H1 (cell line): ENCODE measurements at regions not wholly inside any gene's neighbourhood (a gene's known extent, or its start where the extent isn't known, plus 50 kb on each side); places are given as distances from the start of the nearest gene placed in this dataset.

Experiments
- CTCF ChIA-PET: fragments of 300-600 bp; sonication (Branson Sonifier 250); formaldehyde crosslinking; loops from one replicate; lab custom pipeline; 2021; ENCODE audit not compliant: partially characterized antibody; lab: Charles Lee
- POLR2A ChIA-PET: fragments of 300-600 bp; sonication (Branson Sonifier 250); formaldehyde crosslinking; loops from one replicate; lab custom pipeline; 2021; ENCODE audit warnings: inconsistent platforms; ENCODE audit not compliant: partially characterized antibody; lab: Charles Lee
- DNase-seq, 2 experiments: peaks; one replicate each; pipeline versions ENCODE4 v3.0.0 to v3.0.0-alpha.2; 2010 to 2022; ENCODE audit warnings: low spot score in 2 of 2, low read depth in 1 of 2, mixed read lengths in 1 of 2
- FAIRE-seq: peaks from 2 replicates; lab custom pipeline; 2011; peaks lifted over from hg19 to GRCh38; lab: Jason Lieb, UNC
- H2AFZ ChIP-seq: 2 replicates; pipeline ENCODE4 v1.8.1; 2012; ENCODE audit warnings: low read length, inconsistent platforms
- H2AK5ac ChIP-seq: 2 replicates; pipeline ENCODE4 v1.6.1; 2013; ENCODE audit warnings: low read depth, low read length
- H2BK120ac ChIP-seq: replicated peaks from 2 replicates; pipeline ENCODE3; 2013; ENCODE audit warnings: low read depth, low read length, inconsistent platforms
- H2BK12ac ChIP-seq: 2 replicates; pipeline ENCODE4 v1.6.1; 2013; ENCODE audit warnings: low read depth, low read length
- H2BK15ac ChIP-seq: 2 replicates; pipeline ENCODE4 v1.6.1; 2013; ENCODE audit warnings: low read length
- H2BK20ac ChIP-seq: 2 replicates; pipeline ENCODE4 v1.6.1; 2013; ENCODE audit warnings: low read length
- H2BK5ac ChIP-seq: 2 replicates; pipeline ENCODE4 v1.6.1; 2013; ENCODE audit warnings: low read depth, low read length
- H3K14ac ChIP-seq: 2 replicates; pipeline ENCODE4 v1.6.1; 2013; ENCODE audit warnings: inconsistent platforms; ENCODE audit not compliant: insufficient read length
- H3K18ac ChIP-seq: 2 replicates; pipeline ENCODE4 v1.6.1; 2013; ENCODE audit warnings: low read length; ENCODE audit errors: extremely low read depth
- H3K23ac ChIP-seq: 2 replicates; pipeline ENCODE4 v1.6.1; 2013; ENCODE audit warnings: inconsistent platforms; ENCODE audit not compliant: insufficient read length
- H3K23me2 ChIP-seq: 2 replicates; pipeline ENCODE4 v1.6.1; 2013; ENCODE audit warnings: low read depth, low read length
- H3K27ac ChIP-seq: 2 replicates; pipeline ENCODE4 v1.6.1; 2011; ENCODE audit warnings: low read depth, low read length, inconsistent platforms
- H3K27me3 ChIP-seq, 4 experiments: replicated peaks in 1 of 4; 1 replicate in 1 of 4; 2 replicates in 3 of 4; pipeline versions ENCODE4 v1.6.1 to v1.8.1; 2011 to 2013; ENCODE audit warnings: low read length in 3 of 4, mild to moderate bottlenecking in 3 of 4, inconsistent platforms in 2 of 4, mixed read lengths in 2 of 4, moderate library complexity in 1 of 4; ENCODE audit not compliant: control insufficient read depth in 3 of 4, insufficient read depth in 3 of 4; ENCODE audit errors: extremely low read depth in 1 of 4
- H3K36me3 ChIP-seq, 4 experiments: 2 replicates each; pipeline versions ENCODE4 v1.6.1 to v1.8.1; 2011 to 2013; ENCODE audit warnings: mild to moderate bottlenecking in 4 of 4, low read length in 3 of 4, moderate library complexity in 2 of 4, control low read depth in 1 of 4, inconsistent platforms in 1 of 4; ENCODE audit not compliant: insufficient read depth in 4 of 4, control insufficient read depth in 2 of 4
- H3K4ac ChIP-seq: replicated peaks from 2 replicates; pipeline ENCODE3; 2013; ENCODE audit warnings: low read length, low read depth, mixed read lengths, inconsistent platforms; ENCODE audit not compliant: insufficient read length
- H3K4me1 ChIP-seq, 4 experiments: replicated peaks in 1 of 4; 1 replicate in 1 of 4; 2 replicates in 3 of 4; pipeline versions ENCODE4 v1.6.1 to v1.8.1; 2011 to 2013; ENCODE audit warnings: low read length in 3 of 4, inconsistent platforms in 2 of 4, mixed read lengths in 1 of 4; ENCODE audit not compliant: insufficient read depth in 4 of 4, control insufficient read depth in 3 of 4
- H3K4me2 ChIP-seq, 2 experiments: 2 replicates each; pipeline versions ENCODE4 v1.6.1 to v1.8.1; 2011 to 2013; ENCODE audit warnings: low read depth in 2 of 2, low read length in 2 of 2, control low read depth in 1 of 2, inconsistent platforms in 1 of 2, mild to moderate bottlenecking in 1 of 2; ENCODE audit not compliant: insufficient read depth in 1 of 2
- H3K4me3 ChIP-seq, 4 experiments: fragments of 200-600, 300-600 bp in 1 of 4; sonication (generic), shearing (Covaris generic), sonication (Bioruptor Twin) in 1 of 4; 2 replicates each; pipeline versions ENCODE4 v1.5.1 to v1.8.1; 2011 to 2016; ENCODE audit warnings: low read length in 4 of 4, low read depth in 3 of 4, control low read depth in 2 of 4, inconsistent platforms in 2 of 4, mild to moderate bottlenecking in 2 of 4, mixed read lengths in 1 of 4, moderate library complexity in 1 of 4; ENCODE audit not compliant: insufficient read depth in 2 of 4; ENCODE audit errors: extremely low read depth in 1 of 4
- H3K56ac ChIP-seq: replicated peaks from 2 replicates; pipeline ENCODE3; 2013; ENCODE audit warnings: low read depth, mild to moderate bottlenecking, mixed read lengths, low read length, inconsistent platforms; ENCODE audit not compliant: insufficient read length
- H3K79me1 ChIP-seq: 2 replicates; pipeline ENCODE4 v1.6.1; 2013; ENCODE audit warnings: low read depth, low read length, control low read depth
- H3K79me2 ChIP-seq, 2 experiments: 2 replicates each; pipeline versions ENCODE4 v1.6.1 to v1.8.1; 2012 to 2013; ENCODE audit warnings: low read length in 2 of 2, mild to moderate bottlenecking in 2 of 2, inconsistent platforms in 1 of 2; ENCODE audit not compliant: insufficient read depth in 2 of 2, control insufficient read depth in 1 of 2
- H3K9ac ChIP-seq, 4 experiments: replicated peaks in 1 of 4; 1 replicate in 1 of 4; 2 replicates in 3 of 4; pipeline versions ENCODE4 v1.6.1 to v1.8.1; 2011 to 2013; ENCODE audit warnings: low read depth in 3 of 4, low read length in 3 of 4, control low read depth in 2 of 4, mild to moderate bottlenecking in 2 of 4, moderate library complexity in 2 of 4, inconsistent platforms in 1 of 4; ENCODE audit errors: extremely low read depth in 1 of 4
- H3K9me3 ChIP-seq, 2 experiments: 2 replicates each; pipeline versions ENCODE4 v1.6.1 to v1.8.1; 2012 to 2013; ENCODE audit warnings: mild to moderate bottlenecking in 2 of 2, moderate library complexity in 2 of 2, control low read depth in 1 of 2, inconsistent platforms in 1 of 2, low read depth in 1 of 2, low read length in 1 of 2, mixed read lengths in 1 of 2; ENCODE audit not compliant: insufficient read depth in 2 of 2
- H4K20me1 ChIP-seq, 2 experiments: replicated peaks in 1 of 2; 2 replicates each; pipeline versions ENCODE3 to v1.8.1; 2011 to 2013; ENCODE audit warnings: inconsistent platforms in 2 of 2, low read length in 2 of 2, mild to moderate bottlenecking in 1 of 2; ENCODE audit not compliant: insufficient read depth in 2 of 2, control insufficient read depth in 1 of 2
- H4K5ac ChIP-seq: 2 replicates; pipeline ENCODE4 v1.6.1; 2013; ENCODE audit warnings: low read length, low read depth, mixed read lengths, inconsistent platforms; ENCODE audit not compliant: insufficient read length
- H4K8ac ChIP-seq: 2 replicates; pipeline ENCODE4 v1.8.0; 2013; ENCODE audit warnings: mild to moderate bottlenecking, moderate library complexity, low read length, inconsistent platforms; ENCODE audit not compliant: insufficient read depth; ENCODE audit errors: extremely low read depth
- H4K91ac ChIP-seq: replicated peaks from 2 replicates; pipeline ENCODE3; 2013; ENCODE audit warnings: low read length, mixed read lengths, inconsistent platforms; ENCODE audit not compliant: insufficient read length
- EGR1 ChIP-seq: IDR thresholded peaks from 2 replicates; pipeline ENCODE4 v1.6.1; 2011; ENCODE audit warnings: low read depth, low read length, borderline replicate concordance
- KDM5A ChIP-seq: fragments of 200-600 bp; IDR thresholded peaks from 2 replicates; pipeline ENCODE4 v1.7.1; 2012; ENCODE audit warnings: mild to moderate bottlenecking, low read length, inconsistent platforms, mixed read lengths
- MAFK ChIP-seq: IDR thresholded peaks from 2 replicates; pipeline ENCODE4 v1.6.1; 2012; ENCODE audit warnings: low read depth, mild to moderate bottlenecking, improper control_type of control experiment, low read length
- NANOG ChIP-seq: IDR thresholded peaks from 2 replicates; pipeline ENCODE4 v1.6.1; 2011; ENCODE audit warnings: low read length, low read depth, mild to moderate bottlenecking, inconsistent platforms; ENCODE audit not compliant: insufficient read depth, poor library complexity, severe bottlenecking
- WGBS, 2 experiments: shearing (Covaris generic) in 1 of 2; methylation state at CpG; one replicate each; pipeline versions ENCODE4 v1.1.6 to v1.1.7; 2013 to 2015; ENCODE audit warnings: low lambda C conversion rate in 2 of 2, mixed read lengths in 2 of 2, inconsistent platforms in 1 of 2, low coverage in 1 of 2, missing lambda C conversion rate in 1 of 2; ENCODE audit not compliant: insufficient replicate concordance in 2 of 2, insufficient coverage in 1 of 2, insufficient read length in 1 of 2; ENCODE audit errors: extremely low coverage in 1 of 2, missing lambda C conversion rate in 1 of 2; 5-methylcytosine and 5-hydroxymethylcytosine counted together
- TF ChIP-seq, protein P1 (sequence below): IDR thresholded peaks from 2 replicates; pipeline ENCODE4 v1.6.1; 2012; ENCODE audit warnings: inconsistent platforms
- TF ChIP-seq, protein P2 (sequence below): IDR thresholded peaks from 2 replicates; pipeline ENCODE4 v1.6.1; 2011; ENCODE audit warnings: low read length, improper control_type of control experiment

DNA sequence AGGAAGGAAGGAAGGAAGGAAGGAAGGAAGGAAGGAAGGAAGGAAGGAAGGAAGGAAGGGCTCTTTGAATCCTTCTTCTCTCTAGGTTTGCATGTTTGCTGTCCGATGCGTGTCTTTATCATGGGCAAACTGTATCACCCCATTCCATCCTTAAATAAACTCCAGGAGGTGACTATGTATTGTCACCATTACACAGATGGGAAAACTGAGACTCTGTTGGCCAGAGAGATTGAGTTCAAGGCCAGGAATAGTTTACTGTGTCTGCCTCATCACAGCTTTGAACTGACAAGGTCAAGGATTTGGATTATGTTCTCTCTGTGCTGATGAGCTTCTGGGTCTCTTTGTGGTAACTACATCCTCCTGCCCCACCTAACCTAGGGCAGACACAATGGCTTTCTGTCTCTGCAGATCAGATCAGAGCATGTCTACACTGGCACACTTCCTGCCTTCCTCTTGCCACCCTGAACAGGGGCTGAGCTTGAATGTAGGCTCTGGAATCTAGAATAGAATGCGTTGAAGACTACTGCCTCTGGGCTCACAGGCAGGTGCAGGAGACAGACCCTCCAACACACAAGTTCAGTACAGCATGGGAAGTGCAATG lies 78.9 kb upstream of the MAP1LC3B2 start:
- TF ChIP-seq NANOG (no peak), KDM5A (no peak), MAFK (no peak), EGR1 (no peak)
- TF ChIP-seq, protein P1, sequence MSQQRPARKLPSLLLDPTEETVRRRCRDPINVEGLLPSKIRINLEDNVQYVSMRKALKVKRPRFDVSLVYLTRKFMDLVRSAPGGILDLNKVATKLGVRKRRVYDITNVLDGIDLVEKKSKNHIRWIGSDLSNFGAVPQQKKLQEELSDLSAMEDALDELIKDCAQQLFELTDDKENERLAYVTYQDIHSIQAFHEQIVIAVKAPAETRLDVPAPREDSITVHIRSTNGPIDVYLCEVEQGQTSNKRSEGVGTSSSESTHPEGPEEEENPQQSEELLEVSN, result no peak
- TF ChIP-seq, protein P2, sequence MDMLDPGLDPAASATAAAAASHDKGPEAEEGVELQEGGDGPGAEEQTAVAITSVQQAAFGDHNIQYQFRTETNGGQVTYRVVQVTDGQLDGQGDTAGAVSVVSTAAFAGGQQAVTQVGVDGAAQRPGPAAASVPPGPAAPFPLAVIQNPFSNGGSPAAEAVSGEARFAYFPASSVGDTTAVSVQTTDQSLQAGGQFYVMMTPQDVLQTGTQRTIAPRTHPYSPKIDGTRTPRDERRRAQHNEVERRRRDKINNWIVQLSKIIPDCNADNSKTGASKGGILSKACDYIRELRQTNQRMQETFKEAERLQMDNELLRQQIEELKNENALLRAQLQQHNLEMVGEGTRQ, result no peak
- Histone ChIP-seq H3K4me2 (no peak overlapping the region), H3K23me2 (no peaks in the 10 kb centered on the region), H3K23ac (no peak overlapping the region), H4K5ac (no peak overlapping the region), H4K91ac (no peak overlapping the region), H3K18ac (no peak overlapping the region), H4K8ac (no peak overlapping the region), H3K4me1 (no peaks in the 10 kb centered on the region; a peak in 1 of 7 replicates), H3K56ac (no peak overlapping the region), H2BK20ac (no peak overlapping the region), H2BK15ac (no peak overlapping the region), H3K27me3 (no peaks in the 10 kb centered on the region), H4K20me1 (no peaks in the 10 kb centered on the region), H2AK5ac (no peak overlapping the region), H3K9me3 (peaks cover 7 to 18% of the 10 kb centered on the region in 2 experiments; a peak in 3 of 4 replicates), H3K36me3 (no peaks in the 10 kb centered on the region), H3K79me1 (no peaks in the 10 kb centered on the region), H3K4ac (no peak overlapping the region), H2BK5ac (no peak overlapping the region), H3K4me3 (no peak overlapping the region), H3K9ac (no peak overlapping the region), H3K27ac (no peak overlapping the region), H2BK12ac (no peak overlapping the region), H3K14ac (no peak overlapping the region), H2AFZ (no peak overlapping the region), H2BK120ac (no peak overlapping the region), H3K79me2 (no peaks in the 10 kb centered on the region)
- ChIA-PET POLR2A (interaction anchor here (0.6 to 1.3 kb wide), 3 partner anchors 14 to 46 kb away, joined by 3 read pairs; no protein-coding TSS in a partner anchor), CTCF (interaction anchor here (0.6 to 0.8 kb wide), 3 partner anchors 13 to 460 kb away, joined by 3 to 5 read pairs (median 3); no protein-coding TSS in a partner anchor)
- 94% methylated on average over 3 of the region's 3 CpGs; no CpG with 5 or more reads in 1 of the 2 experiments for WGBS, 2 experiments
- DNase-seq (no peak), FAIRE-seq (no peak)
